OCI-LY1 (cell line): ENCODE measurements at regions not wholly inside any gene's neighbourhood (a gene's known extent, or its start where the extent isn't known, plus 50 kb on each side); places are given as distances from the start of the nearest gene placed in this dataset.

ENCODE experiments used
- CTCF ChIP-seq: fragments of 200-600 bp; sonication (generic), shearing (Covaris generic); IDR thresholded peaks from 2 replicates; pipeline ENCODE4 v1.5.1; 2017; ENCODE audit warnings: mild to moderate bottlenecking, antibody characterized with exemption, low read length, moderate library complexity, mixed read lengths
- EZH2 ChIP-seq: fragments of 200-600 bp; sonication (generic), shearing (Covaris generic); IDR thresholded peaks from 2 replicates; pipeline ENCODE4 v1.8.0; 2017; ENCODE audit warnings: borderline replicate concordance, mixed run types, mild to moderate bottlenecking, antibody characterized with exemption, low read length, moderate library complexity, mixed read lengths

- TF ChIP-seq CTCF (no peak), EZH2 (no peak)
Observed at GRCh38 chr15:36284911-36285310, 294.5 kb upstream of the CDIN1 start.
